ENCODE measurements at regions not wholly inside any gene's neighbourhood (a gene's known extent, or its start where the extent isn't known, plus 50 kb on each side); places are given as distances from the start of the nearest gene placed in this dataset.

DNA sequence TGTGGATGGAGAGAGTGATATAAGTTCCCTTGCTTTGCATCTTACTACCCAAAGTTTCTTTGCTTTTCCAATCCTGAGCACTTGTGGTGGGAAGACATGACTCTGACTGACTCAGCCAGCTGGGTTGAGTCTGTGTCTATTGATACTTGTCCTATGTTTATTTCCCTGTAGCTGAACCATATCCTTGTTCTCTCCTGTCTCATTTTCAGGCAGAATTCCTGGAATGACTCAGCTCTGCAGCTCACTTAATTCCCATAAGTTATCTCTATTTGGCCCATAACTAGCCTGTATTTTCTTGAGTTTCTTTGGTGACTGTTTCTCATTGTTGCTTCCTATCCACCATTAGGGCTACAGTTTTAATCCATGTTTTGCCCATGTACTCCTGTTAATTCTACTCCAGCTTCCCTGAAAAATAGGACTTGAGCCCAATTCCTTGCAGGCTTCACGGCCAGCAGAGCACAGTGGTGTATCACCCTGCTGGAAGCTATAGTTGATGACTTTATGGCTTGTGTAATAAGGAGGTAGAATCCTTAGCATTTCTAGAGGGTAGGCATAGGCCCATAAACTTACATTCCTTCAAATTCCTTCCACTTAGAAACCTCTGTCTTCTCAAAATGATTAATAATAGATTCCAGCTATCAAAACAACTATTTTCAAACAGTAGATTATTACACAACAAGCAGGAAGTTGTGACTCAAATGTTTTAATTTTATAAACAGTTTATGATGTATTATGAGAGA is 183.1 kb downstream of the TMTC3 start:
- no peak overlapping the region for H3K4me3 Mint-ChIP-seq
- H3K27ac Mint-ChIP-seq, result no peak overlapping the region
- H3K4me1 Mint-ChIP-seq (ENCODE audit: unreplicated experiment), result peaks cover 8% of the 10 kb centered on the region
- TF ChIP-seq, protein P1, sequence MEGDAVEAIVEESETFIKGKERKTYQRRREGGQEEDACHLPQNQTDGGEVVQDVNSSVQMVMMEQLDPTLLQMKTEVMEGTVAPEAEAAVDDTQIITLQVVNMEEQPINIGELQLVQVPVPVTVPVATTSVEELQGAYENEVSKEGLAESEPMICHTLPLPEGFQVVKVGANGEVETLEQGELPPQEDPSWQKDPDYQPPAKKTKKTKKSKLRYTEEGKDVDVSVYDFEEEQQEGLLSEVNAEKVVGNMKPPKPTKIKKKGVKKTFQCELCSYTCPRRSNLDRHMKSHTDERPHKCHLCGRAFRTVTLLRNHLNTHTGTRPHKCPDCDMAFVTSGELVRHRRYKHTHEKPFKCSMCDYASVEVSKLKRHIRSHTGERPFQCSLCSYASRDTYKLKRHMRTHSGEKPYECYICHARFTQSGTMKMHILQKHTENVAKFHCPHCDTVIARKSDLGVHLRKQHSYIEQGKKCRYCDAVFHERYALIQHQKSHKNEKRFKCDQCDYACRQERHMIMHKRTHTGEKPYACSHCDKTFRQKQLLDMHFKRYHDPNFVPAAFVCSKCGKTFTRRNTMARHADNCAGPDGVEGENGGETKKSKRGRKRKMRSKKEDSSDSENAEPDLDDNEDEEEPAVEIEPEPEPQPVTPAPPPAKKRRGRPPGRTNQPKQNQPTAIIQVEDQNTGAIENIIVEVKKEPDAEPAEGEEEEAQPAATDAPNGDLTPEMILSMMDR (conservative IDR thresholded peaks at IDR 0.05), result no peak
- no peaks in the 10 kb centered on the region for H3K27me3 Mint-ChIP-seq
- no peaks in the 10 kb centered on the region for H3K9me3 Mint-ChIP-seq
- H3K36me3 Mint-ChIP-seq, result no peaks in the 10 kb centered on the region
- no peak for DNase-seq (ENCODE audit: extremely low spot score, unreplicated experiment)

DNA sequence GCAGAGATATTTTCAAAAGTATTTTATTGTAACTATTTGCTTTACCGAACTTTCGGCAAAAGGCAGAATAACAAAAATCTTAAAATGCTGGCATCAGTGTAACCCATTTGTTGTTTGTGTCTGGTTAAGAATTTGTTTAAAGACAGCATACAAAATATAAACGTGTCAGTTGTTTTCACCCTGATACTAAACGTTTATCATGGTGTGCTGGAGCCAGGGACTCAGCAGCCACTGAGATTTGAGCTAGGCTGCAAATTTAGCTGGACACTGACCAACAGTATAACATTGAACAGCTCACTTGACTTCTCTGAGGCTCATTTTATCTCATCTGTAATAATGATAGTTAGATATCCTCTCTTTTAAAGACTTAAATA is 183.7 kb downstream of the TMTC3 start:
- H3K9me3 Mint-ChIP-seq, result no peaks in the 10 kb centered on the region
- H3K4me3 Mint-ChIP-seq, result no peak overlapping the region
- H3K27me3 Mint-ChIP-seq, result no peaks in the 10 kb centered on the region
- H3K27ac Mint-ChIP-seq, result no peak overlapping the region
- TF ChIP-seq, protein P1 (conservative IDR thresholded peaks at IDR 0.05), result no peak
- peaks cover 8% of the 10 kb centered on the region for H3K4me1 Mint-ChIP-seq (ENCODE audit: unreplicated experiment)
- H3K36me3 Mint-ChIP-seq, result no peaks in the 10 kb centered on the region
- DNase-seq (ENCODE audit: extremely low spot score, unreplicated experiment), result no peak

DNA sequence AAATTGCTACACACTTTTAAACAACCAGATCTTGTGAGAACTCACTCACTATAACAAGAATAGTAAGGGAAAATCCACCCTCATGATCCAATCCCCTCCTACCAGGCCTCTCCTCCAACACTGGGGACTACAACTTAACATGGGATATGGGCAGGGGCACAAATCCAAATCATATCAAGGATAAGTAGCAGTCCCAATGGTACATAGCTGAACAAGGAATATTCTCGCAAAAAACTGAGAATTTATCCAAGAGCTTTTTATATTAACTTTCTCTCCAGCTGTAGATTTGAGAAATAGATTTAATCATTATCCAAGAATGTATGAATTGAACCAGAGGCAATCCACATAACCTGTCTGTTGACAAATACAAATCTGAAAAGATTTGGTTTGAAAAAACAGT is 185.2 kb downstream of the TMTC3 start:
- H3K27me3 Mint-ChIP-seq, result no peaks in the 10 kb centered on the region
- TF ChIP-seq, protein P1 (conservative IDR thresholded peaks at IDR 0.05), result no peak
- H3K4me3 Mint-ChIP-seq, result no peak overlapping the region
- H3K9me3 Mint-ChIP-seq, result no peaks in the 10 kb centered on the region
- H3K4me1 Mint-ChIP-seq (ENCODE audit: unreplicated experiment), result peaks cover 8% of the 10 kb centered on the region
- no peaks in the 10 kb centered on the region for H3K36me3 Mint-ChIP-seq
- no peak overlapping the region for H3K27ac Mint-ChIP-seq
- no peak for DNase-seq (ENCODE audit: extremely low spot score, unreplicated experiment)

DNA sequence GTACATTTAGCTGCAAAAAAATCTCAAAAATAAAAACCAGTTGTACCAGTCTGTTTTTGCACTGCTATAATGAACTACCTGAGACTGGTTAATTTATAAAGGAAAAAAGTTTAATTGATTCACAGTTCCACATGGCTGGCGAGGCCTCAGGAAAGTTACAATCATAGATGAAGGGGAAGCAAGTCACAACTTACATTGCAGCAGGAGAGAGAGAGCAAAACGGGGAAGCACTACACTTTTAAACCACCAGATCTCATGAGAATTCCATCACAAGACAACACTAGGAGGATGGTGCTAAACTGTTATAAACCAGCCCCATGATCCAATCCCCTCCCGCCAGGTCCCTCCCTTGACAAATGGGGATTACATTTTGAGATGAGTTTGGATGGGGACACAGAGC is 186.0 kb downstream of the TMTC3 start:
- Mint-ChIP-seq H3K36me3 (no peaks in the 10 kb centered on the region), H3K4me1 (ENCODE audit: unreplicated experiment) (peaks cover 8% of the 10 kb centered on the region), H3K27ac (no peak overlapping the region), H3K27me3 (no peaks in the 10 kb centered on the region), H3K9me3 (no peaks in the 10 kb centered on the region), H3K4me3 (no peak overlapping the region)
- TF ChIP-seq, protein P1 (conservative IDR thresholded peaks at IDR 0.05), result no peak
- DNase-seq (ENCODE audit: extremely low spot score, unreplicated experiment), result no peak

DNA sequence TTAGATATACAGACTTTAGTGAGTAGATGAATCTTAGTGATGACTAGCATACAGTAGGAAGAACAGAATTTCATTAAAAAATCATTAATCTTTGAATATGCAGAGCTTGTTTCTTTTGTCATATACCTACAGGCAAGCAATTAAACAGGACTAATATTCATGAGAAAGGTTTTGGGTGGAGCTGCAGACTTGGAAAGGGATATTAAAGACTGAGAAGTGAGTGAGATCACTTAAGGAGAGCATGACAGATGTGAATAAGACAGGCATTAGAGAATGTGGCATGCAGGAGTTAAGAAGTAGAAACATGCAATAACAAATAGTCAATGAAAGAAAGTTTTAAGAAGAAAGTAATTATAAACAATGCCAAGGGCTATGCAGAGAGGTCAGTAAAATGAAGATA is 187.7 kb downstream of the TMTC3 start:
- no peak for DNase-seq (ENCODE audit: extremely low spot score, unreplicated experiment)
- TF ChIP-seq, protein P1 (conservative IDR thresholded peaks at IDR 0.05), result no peak
- no peaks in the 10 kb centered on the region for H3K36me3 Mint-ChIP-seq
- no peak overlapping the region for H3K4me3 Mint-ChIP-seq
- peaks cover 7% of the 10 kb centered on the region for H3K4me1 Mint-ChIP-seq (ENCODE audit: unreplicated experiment)
- no peak overlapping the region for H3K27ac Mint-ChIP-seq
- no peaks in the 10 kb centered on the region for H3K27me3 Mint-ChIP-seq
- H3K9me3 Mint-ChIP-seq, result no peaks in the 10 kb centered on the region
